ENCODE measurements at regions not wholly inside any gene's neighbourhood (a gene's known extent, or its start where the extent isn't known, plus 50 kb on each side); places are given as distances from the start of the nearest gene placed in this dataset.

GRCh38 chr5:153347611-153348010 lies 142.9 kb upstream of the GRIA1 start:
- no peak for TF ChIP-seq CTCF (IDR thresholded peaks at IDR 0.05; ENCODE audit: insufficient read depth, low read length)
- no peak for TF ChIP-seq SPI1 (IDR thresholded peaks at IDR 0.05; ENCODE audit: borderline replicate concordance, low read depth)
